H9 (cell line): ENCODE measurements at regions not wholly inside any gene's neighbourhood (a gene's known extent, or its start where the extent isn't known, plus 50 kb on each side); places are given as distances from the start of the nearest gene placed in this dataset.

ENCODE experiments used
- DNase-seq: peaks from one replicate; pipeline ENCODE4 v3.0.0-alpha.2; 2017
- H2AFZ ChIP-seq: one replicate; pipeline ENCODE4 v1.6.1; 2013; ENCODE audit warnings: mild to moderate bottlenecking, low read length, control low read depth, moderate library complexity
- H2AK5ac ChIP-seq: 2 replicates; pipeline ENCODE4 v1.6.1; 2013; ENCODE audit warnings: low read length, control low read depth, mixed read lengths; ENCODE audit not compliant: insufficient read length
- H2BK120ac ChIP-seq: one replicate; pipeline ENCODE4 v1.6.1; 2013; ENCODE audit warnings: low read depth, mild to moderate bottlenecking, low read length, control low read depth, inconsistent platforms; ENCODE audit not compliant: poor library complexity, severe bottlenecking
- H2BK12ac ChIP-seq: 2 replicates; pipeline ENCODE4 v1.6.1; 2013; ENCODE audit warnings: low read length, control low read depth, mixed read lengths, low read depth; ENCODE audit not compliant: insufficient read length
- H2BK15ac ChIP-seq: 2 replicates; pipeline ENCODE4 v1.6.1; 2013; ENCODE audit warnings: low read depth, low read length, control low read depth
- H2BK20ac ChIP-seq: one replicate; pipeline ENCODE4 v1.6.1; 2013; ENCODE audit warnings: low read depth, mild to moderate bottlenecking, low read length, control low read depth, inconsistent platforms; ENCODE audit not compliant: poor library complexity, severe bottlenecking
- H2BK5ac ChIP-seq: 2 replicates; pipeline ENCODE4 v1.6.1; 2013; ENCODE audit warnings: low read length, control low read depth, mixed read lengths; ENCODE audit not compliant: insufficient read length
- H3K14ac ChIP-seq: 2 replicates; pipeline ENCODE4 v1.6.1; 2013; ENCODE audit warnings: low read length, control low read depth; ENCODE audit not compliant: insufficient read depth
- H3K18ac ChIP-seq: 2 replicates; pipeline ENCODE4 v1.6.1; 2013; ENCODE audit warnings: low read depth, mild to moderate bottlenecking, mixed read lengths, low read length, control low read depth; ENCODE audit not compliant: insufficient read length
- H3K23ac ChIP-seq: 2 replicates; pipeline ENCODE4 v1.6.1; 2013; ENCODE audit warnings: low read length, control low read depth, mixed read lengths, low read depth; ENCODE audit not compliant: insufficient read length
- H3K23me2 ChIP-seq: 2 replicates; pipeline ENCODE4 v1.6.1; 2013; ENCODE audit warnings: low read depth, mild to moderate bottlenecking, mixed read lengths, low read length, control low read depth; ENCODE audit not compliant: insufficient read length, poor library complexity, severe bottlenecking
- H3K27ac ChIP-seq: 2 replicates; pipeline ENCODE4 v1.5.1; 2013; ENCODE audit warnings: low read length, control low read depth, mixed read lengths, low read depth; ENCODE audit not compliant: insufficient read length
- H3K27me3 ChIP-seq: 2 replicates; pipeline ENCODE4 v1.6.1; 2013; ENCODE audit warnings: low read length, control low read depth, inconsistent platforms; ENCODE audit not compliant: insufficient read depth
- H3K4ac ChIP-seq: 2 replicates; pipeline ENCODE4 v1.6.1; 2013; ENCODE audit warnings: low read depth, mild to moderate bottlenecking, control low read depth, inconsistent platforms, low read length, moderate library complexity
- H3K4me1 ChIP-seq: 2 replicates; pipeline ENCODE4 v1.6.1; 2013; ENCODE audit warnings: low read length, control low read depth, inconsistent platforms; ENCODE audit not compliant: insufficient read depth
- H3K4me2 ChIP-seq: 2 replicates; pipeline ENCODE4 v1.6.1; 2013; ENCODE audit warnings: low read length, control low read depth, mixed read lengths; ENCODE audit not compliant: insufficient read length, insufficient read depth
- H3K56ac ChIP-seq: 2 replicates; pipeline ENCODE4 v1.6.1; 2013; ENCODE audit warnings: low read depth, mild to moderate bottlenecking, mixed read lengths, low read length, control low read depth; ENCODE audit not compliant: insufficient read length
- H3K79me1 ChIP-seq: 2 replicates; pipeline ENCODE4 v1.6.1; 2013; ENCODE audit warnings: low read depth, mild to moderate bottlenecking, moderate library complexity, low read length, control low read depth, inconsistent platforms; ENCODE audit not compliant: insufficient read depth, poor library complexity, severe bottlenecking
- H3K79me2 ChIP-seq: 2 replicates; pipeline ENCODE4 v1.6.1; 2013; ENCODE audit warnings: low read length, control low read depth, inconsistent platforms; ENCODE audit not compliant: insufficient read depth
- H3K9ac ChIP-seq: 2 replicates; pipeline ENCODE4 v1.6.1; 2013; ENCODE audit warnings: low read length, control low read depth, mixed read lengths; ENCODE audit not compliant: insufficient read length; ENCODE audit errors: extremely low read depth
- H3K9me3 ChIP-seq: one replicate; pipeline ENCODE4 v1.6.1; 2013; ENCODE audit warnings: low read depth, low read length, inconsistent platforms; ENCODE audit not compliant: control insufficient read depth
- H3T11ph ChIP-seq: one replicate; pipeline ENCODE4 v1.6.1; 2013; ENCODE audit warnings: mild to moderate bottlenecking, low read length, control low read depth, inconsistent platforms
- H4K20me1 ChIP-seq: one replicate; pipeline ENCODE4 v1.6.1; 2013; ENCODE audit not compliant: control insufficient read depth, insufficient read length, insufficient read depth
- H4K5ac ChIP-seq: 2 replicates; pipeline ENCODE4 v1.6.1; 2013; ENCODE audit warnings: low read depth, mild to moderate bottlenecking, mixed read lengths, low read length, control low read depth; ENCODE audit not compliant: insufficient read length
- H4K8ac ChIP-seq: replicated peaks from 2 replicates; pipeline ENCODE4 v1.6.1; 2013; ENCODE audit warnings: low read length, control low read depth, mixed read lengths, low read depth; ENCODE audit not compliant: insufficient read length
- H4K91ac ChIP-seq: 2 replicates; pipeline ENCODE4 v1.6.1; 2013; ENCODE audit warnings: low read depth, mild to moderate bottlenecking, moderate library complexity, mixed read lengths, low read length, control low read depth; ENCODE audit not compliant: insufficient read length
- H3K27ac Mint-ChIP-seq, 3 experiments: 2 replicates in 2 of 3; 3 replicates in 1 of 3; pipeline ENCODE4 v1.8.0; 2020 to 2021; ENCODE audit warnings: mixed read lengths in 3 of 3, mild to moderate bottlenecking in 1 of 3, moderate library complexity in 1 of 3
- H3K27me3 Mint-ChIP-seq: 2 replicates; pipeline ENCODE4 v1.8.0; 2021; ENCODE audit warnings: low read depth, mild to moderate bottlenecking, moderate library complexity, mixed read lengths
- H3K36me3 Mint-ChIP-seq, 3 experiments: 2 replicates in 2 of 3; 3 replicates in 1 of 3; pipeline ENCODE4 v1.8.0; 2020 to 2021; ENCODE audit warnings: low read depth in 3 of 3, mixed read lengths in 3 of 3; ENCODE audit not compliant: insufficient read depth in 1 of 3
- H3K4me1 Mint-ChIP-seq, 2 experiments: 2 replicates each; pipeline ENCODE4 v1.8.0; 2020; ENCODE audit warnings: mixed read lengths in 2 of 2
- H3K4me3 Mint-ChIP-seq, 2 experiments: 2 replicates in 1 of 2; 3 replicates in 1 of 2; pipeline ENCODE4 v1.8.0; 2020 to 2021; ENCODE audit warnings: mild to moderate bottlenecking in 2 of 2, mixed read lengths in 2 of 2, moderate library complexity in 1 of 2
- H3K9me3 Mint-ChIP-seq, 2 experiments: 2 replicates in 1 of 2; 3 replicates in 1 of 2; pipeline ENCODE4 v1.8.0; 2020; ENCODE audit warnings: mild to moderate bottlenecking in 2 of 2, mixed read lengths in 2 of 2, moderate library complexity in 1 of 2
- WGBS: extraction: QIAGEN DNeasy Blood & Tissue Kit; methylation state at CpG from one replicate; pipeline ENCODE4 v1.1.7; 2013; ENCODE audit warnings: missing lambda C conversion rate, low lambda C conversion rate, mixed read lengths; ENCODE audit not compliant: insufficient read length; ENCODE audit errors: extremely low coverage; 5-methylcytosine and 5-hydroxymethylcytosine counted together
- TF ChIP-seq, protein P1 (sequence below): fragments of 200-600 bp; sonication (generic); conservative IDR thresholded peaks from 3 replicates; pipeline ENCODE4 v1.8.0; 2021; ENCODE audit warnings: antibody characterized with exemption, mild to moderate bottlenecking

DNA sequence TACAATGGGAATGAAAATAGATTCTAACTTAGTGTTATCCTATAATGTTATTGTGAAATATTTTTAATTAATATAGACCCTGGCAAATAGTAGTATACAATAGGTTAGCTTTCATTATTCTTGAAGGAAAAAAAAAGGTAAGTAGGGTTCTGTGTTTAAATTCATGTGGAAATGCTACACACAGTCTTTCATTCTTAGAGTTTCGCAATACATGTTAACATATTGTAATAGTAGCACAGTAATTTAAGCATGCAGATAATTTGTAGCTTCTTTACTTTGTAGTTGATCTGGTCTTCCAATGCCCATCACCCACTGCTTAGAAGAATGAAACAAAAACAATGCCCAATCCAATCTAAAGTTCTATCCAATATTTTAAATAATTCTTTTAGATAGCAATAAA, 54.8 kb upstream of the MSTN start:
- no peak overlapping the region for H3K27ac Mint-ChIP-seq
- no peak for DNase-seq

More for the DNA sequence above, 54.8 kb upstream of the MSTN start:
- Histone ChIP-seq H3K4me2 (no peak overlapping the region), H2AK5ac (no peak overlapping the region), H3K4me1 (no peaks in the 10 kb centered on the region), H3K56ac (no peak overlapping the region), H3K18ac (no peak overlapping the region), H2BK5ac (no peak overlapping the region), H2BK15ac (no peak overlapping the region), H3K79me2 (no peaks in the 10 kb centered on the region), H3K27me3 (no peaks in the 10 kb centered on the region), H2BK120ac (no peak overlapping the region), H3K27ac (no peak overlapping the region), H3K9me3 (no peaks in the 10 kb centered on the region), H3K14ac (no peak overlapping the region), H2BK12ac (no peak overlapping the region), H3K79me1 (no peaks in the 10 kb centered on the region), H3K23ac (no peak overlapping the region), H3K4ac (no peak overlapping the region), H4K20me1 (no peaks in the 10 kb centered on the region), H3K9ac (no peak overlapping the region), H4K91ac (no peak overlapping the region), H4K8ac (no peak overlapping the region), H3T11ph (no peak overlapping the region), H2BK20ac (no peak overlapping the region), H4K5ac (no peak overlapping the region), H2AFZ (no peak overlapping the region), H3K23me2 (peaks cover 5% of the 10 kb centered on the region)
- Mint-ChIP-seq H3K4me3 (no peak overlapping the region), H3K9me3 (no peaks in the 10 kb centered on the region; a peak in 1 of 5 replicates), H3K27me3 (peaks cover 2% of the 10 kb centered on the region; the same call in 1 of the 2 replicates), H3K4me1 (peaks cover 20 to 22% of the 10 kb centered on the region in 2 experiments), H3K36me3 (no peaks in the 10 kb centered on the region; a peak in 2 of 7 replicates)
- no CpG with 5 or more reads among the region's 1 CpG for WGBS
- TF ChIP-seq, protein P1, sequence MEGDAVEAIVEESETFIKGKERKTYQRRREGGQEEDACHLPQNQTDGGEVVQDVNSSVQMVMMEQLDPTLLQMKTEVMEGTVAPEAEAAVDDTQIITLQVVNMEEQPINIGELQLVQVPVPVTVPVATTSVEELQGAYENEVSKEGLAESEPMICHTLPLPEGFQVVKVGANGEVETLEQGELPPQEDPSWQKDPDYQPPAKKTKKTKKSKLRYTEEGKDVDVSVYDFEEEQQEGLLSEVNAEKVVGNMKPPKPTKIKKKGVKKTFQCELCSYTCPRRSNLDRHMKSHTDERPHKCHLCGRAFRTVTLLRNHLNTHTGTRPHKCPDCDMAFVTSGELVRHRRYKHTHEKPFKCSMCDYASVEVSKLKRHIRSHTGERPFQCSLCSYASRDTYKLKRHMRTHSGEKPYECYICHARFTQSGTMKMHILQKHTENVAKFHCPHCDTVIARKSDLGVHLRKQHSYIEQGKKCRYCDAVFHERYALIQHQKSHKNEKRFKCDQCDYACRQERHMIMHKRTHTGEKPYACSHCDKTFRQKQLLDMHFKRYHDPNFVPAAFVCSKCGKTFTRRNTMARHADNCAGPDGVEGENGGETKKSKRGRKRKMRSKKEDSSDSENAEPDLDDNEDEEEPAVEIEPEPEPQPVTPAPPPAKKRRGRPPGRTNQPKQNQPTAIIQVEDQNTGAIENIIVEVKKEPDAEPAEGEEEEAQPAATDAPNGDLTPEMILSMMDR, result no peak
